GM12878 (cell line): ENCODE measurements at regions not wholly inside any gene's neighbourhood (a gene's known extent, or its start where the extent isn't known, plus 50 kb on each side); places are given as distances from the start of the nearest gene placed in this dataset.

Experiments
- ATAC-seq: fragments of 200-7000 bp; cut with Tn5 transposase; 3 replicates; pipeline ENCODE4 v1.9.1; 2020; ENCODE audit warnings: mild to moderate bottlenecking, moderate library complexity
- BruUV-seq: library from RNA; stranded (reverse); fragments of 400-500 nt; replicated peaks from 2 replicates; lab custom pipeline; 2021; lab: Mats Ljungman, UMichigan
- CTCF ChIA-PET: fragments of 300-600 bp; sonication (Branson Sonifier 250); formaldehyde crosslinking; extraction: SDS; loops from one replicate; lab custom pipeline; 2021; ENCODE audit warnings: inconsistent platforms; lab: Yijun Ruan, JAX
- POLR2A ChIA-PET: fragments of 350-600 bp; formaldehyde crosslinking; extraction: SDS; loops from one replicate; lab custom pipeline; 2021; ENCODE audit warnings: inconsistent platforms; lab: Charles Lee
- RAD21 ChIA-PET: fragments of 300-600 bp; sonication (Branson Sonifier 250); formaldehyde crosslinking; loops from one replicate; lab custom pipeline; 2023; ENCODE audit warnings: antibody characterized with exemption; ENCODE audit not compliant: unreplicated experiment; lab: Charles Lee
- SMC1A ChIA-PET: fragments of 300-600 bp; sonication (Branson Sonifier 250); formaldehyde crosslinking; loops from one replicate; lab custom pipeline; 2023; ENCODE audit not compliant: unreplicated experiment, uncharacterized antibody; lab: Charles Lee
- DNase-seq: peaks from one replicate; pipeline ENCODE4 v3.0.0-alpha.2; 2011; ENCODE audit warnings: low read depth, low spot score
- FAIRE-seq: peaks from 3 replicates; lab custom pipeline; 2011; peaks lifted over from hg19 to GRCh38; lab: Jason Lieb, UNC
- H2AFZ ChIP-seq: 2 replicates; pipeline ENCODE4 v1.6.0; 2011; ENCODE audit warnings: low read depth, low read length, control low read depth; ENCODE audit not compliant: control insufficient read depth
- H3K27ac ChIP-seq: 2 replicates; pipeline ENCODE4 v1.5.1; 2011; ENCODE audit warnings: control low read depth; ENCODE audit not compliant: control insufficient read depth, insufficient read depth
- H3K27me3 ChIP-seq, 2 experiments: replicated peaks in 1 of 2; 2 replicates each; pipeline versions ENCODE4 v1.6.0 to v1.6.1; 2011; ENCODE audit warnings: low read length in 1 of 2; ENCODE audit not compliant: control insufficient read depth in 2 of 2, insufficient read depth in 2 of 2
- H3K36me3 ChIP-seq, 2 experiments: 2 replicates each; pipeline ENCODE4 v1.5.1; 2011; ENCODE audit warnings: low read length in 1 of 2; ENCODE audit not compliant: control insufficient read depth in 2 of 2, insufficient read depth in 2 of 2
- H3K4me1 ChIP-seq: 2 replicates; pipeline ENCODE4 v1.6.1; 2011; ENCODE audit warnings: mild to moderate bottlenecking, low read length, moderate library complexity, mixed read lengths; ENCODE audit not compliant: control insufficient read depth, insufficient read depth
- H3K4me2 ChIP-seq: 2 replicates; pipeline ENCODE4 v1.6.0; 2011; ENCODE audit warnings: control low read depth; ENCODE audit not compliant: control insufficient read depth, insufficient read depth
- H3K4me3 ChIP-seq: fragments of 200-600 bp; sonication (generic); 2 replicates; pipeline ENCODE4 v1.5.1; 2016
- H3K79me2 ChIP-seq: 2 replicates; pipeline ENCODE4 v1.6.0; 2011; ENCODE audit warnings: low read length; ENCODE audit not compliant: control insufficient read depth, insufficient read depth
- H3K9ac ChIP-seq: 2 replicates; pipeline ENCODE4 v1.8.0; 2011; ENCODE audit warnings: low read length, control low read depth, mixed read lengths; ENCODE audit not compliant: control insufficient read depth, insufficient read depth
- H3K9me3 ChIP-seq: replicated peaks from 3 replicates; pipeline ENCODE4 v1.5.1; 2011; ENCODE audit warnings: mild to moderate bottlenecking, low read length; ENCODE audit not compliant: control insufficient read depth, insufficient read depth
- H4K20me1 ChIP-seq: 2 replicates; pipeline ENCODE4 v1.6.0; 2011; ENCODE audit not compliant: control insufficient read depth, insufficient read depth
- E2F4 ChIP-seq: IDR thresholded peaks from 2 replicates; pipeline ENCODE4 v1.6.1; 2012; ENCODE audit warnings: low read depth, low read length, improper control_type of control experiment
- ETV6 ChIP-seq, 2 experiments: fragments of 450-650 bp in 1 of 2; IDR thresholded peaks in 1 of 2; conservative IDR thresholded peaks in 1 of 2; 2 replicates each; pipeline ENCODE4 v1.6.1; 2014; ENCODE audit warnings: antibody characterized with exemption in 1 of 2, borderline replicate concordance in 1 of 2, low read depth in 1 of 2, mild to moderate bottlenecking in 1 of 2, moderate library complexity in 1 of 2
- JUNB ChIP-seq: IDR thresholded peaks from 2 replicates; pipeline ENCODE4 v1.6.1; 2016; ENCODE audit warnings: antibody characterized with exemption, mild to moderate bottlenecking
- MAX ChIP-seq: IDR thresholded peaks from 2 replicates; pipeline ENCODE4 v1.6.1; 2012; ENCODE audit warnings: low read depth, low read length, improper control_type of control experiment
- SIN3A ChIP-seq: IDR thresholded peaks from 2 replicates; pipeline ENCODE4 v1.6.1; 2012; ENCODE audit warnings: low read depth, low read length, improper control_type of control experiment
- SMAD5 ChIP-seq: IDR thresholded peaks from 2 replicates; pipeline ENCODE4 v1.6.1; 2016; ENCODE audit warnings: antibody characterized with exemption, low read depth
- STAT1 ChIP-seq: fragments of 450-650 bp; conservative IDR thresholded peaks from 2 replicates; pipeline ENCODE4 v1.6.1; 2014; ENCODE audit warnings: antibody characterized with exemption, mild to moderate bottlenecking
- SUPT20H ChIP-seq: IDR thresholded peaks from 2 replicates; pipeline ENCODE4 v1.6.1; 2011; ENCODE audit warnings: low read depth, mild to moderate bottlenecking, low read length, moderate library complexity, borderline replicate concordance; ENCODE audit not compliant: control insufficient read depth
- WGBS: methylation state at CpG from one replicate; pipeline ENCODE4 v1.1.6; 2016; ENCODE audit warnings: low lambda C conversion rate; ENCODE audit not compliant: insufficient replicate concordance, insufficient coverage; ENCODE audit errors: missing lambda C conversion rate; 5-methylcytosine and 5-hydroxymethylcytosine counted together
- in situ Hi-C: fragments of 300-500 bp; cut with MboI; formaldehyde crosslinking; loops from 9 replicates; pipeline ENCODE4 v1.14.3; 2018; ENCODE audit warnings: mixed read lengths
- intact Hi-C: fragments of 100-400 bp; cut with micrococcal nuclease; formaldehyde crosslinking; loops from one replicate; pipeline ENCODE4 v1.14.2; 2022; ENCODE audit not compliant: unreplicated experiment

- no peaks in the 10 kb centered on the region for H3K36me3 ChIP-seq
- no peak overlapping the region for H3K4me2 ChIP-seq
- CTCF ChIA-PET: no interaction called here
- no peaks in the 10 kb centered on the region for H3K79me2 ChIP-seq
- intact Hi-C loops (no loop called here), in situ Hi-C loops (no loop called here)
- RAD21 ChIA-PET: no interaction called here
- SMC1A ChIA-PET: no interaction called here
- peaks cover 2% of the 10 kb centered on the region; the same call in 1 of the 3 replicates for H3K9me3 ChIP-seq
- H4K20me1 ChIP-seq: no peaks in the 10 kb centered on the region
- no peak overlapping the region for H2AFZ ChIP-seq
- 54% methylated on average over 23 of the region's 23 CpGs for WGBS
- no peak overlapping the region for H3K9ac ChIP-seq
- no peak for DNase-seq
- H3K4me1 ChIP-seq: no peaks in the 10 kb centered on the region
- no peak overlapping the region for H3K27ac ChIP-seq
- TF ChIP-seq SUPT20H (no peak), SIN3A (no peak), MAX (no peak), ETV6 (conservative IDR thresholded peaks at IDR 0.05 in 1 of 2, IDR thresholded peaks at IDR 0.05 in 1 of 2; ENCODE audit: borderline replicate concordance in 1 of 2, low read depth in 1 of 2) (no peak), JUNB (no peak), STAT1 (no peak), SMAD5 (no peak), E2F4 (no peak)
- ATAC-seq: no peak
- POLR2A ChIA-PET: no interaction called here
- no TSS peak for BruUV-seq
- FAIRE-seq: no peak
- no peak overlapping the region for H3K4me3 ChIP-seq
- H3K27me3 ChIP-seq: no peaks in the 10 kb centered on the region
Observed at GRCh38 chr17:22506231-22506630, 813.9 kb downstream of the KCNJ18 start.
